T47D (cell line): ENCODE measurements at regions not wholly inside any gene's neighbourhood (a gene's known extent, or its start where the extent isn't known, plus 50 kb on each side); places are given as distances from the start of the nearest gene placed in this dataset.
"Not testable (repeated sequence)": the region's sequence is repeated elsewhere in the genome, so short reads cannot be mapped to it uniquely, and the experiment has no call there.

Experiments
- DNase-seq, 2 experiments: peaks; one replicate each; pipeline versions ENCODE4 v3.0.0 to v3.0.0-alpha.2; 2011 to 2012; ENCODE audit warnings: low read depth in 1 of 2, low spot score in 1 of 2
- JUND ChIP-seq: IDR thresholded peaks from 2 replicates; pipeline ENCODE4 v1.6.1; 2012; ENCODE audit warnings: low read depth
- in situ Hi-C: cut with HindIII; loops from 2 replicates; pipeline ENCODE4 v1.10.0; 2016; ENCODE audit warnings: low sequenced_read_pairs, low pct_unique_long_range_greater_than_20kb

DNA sequence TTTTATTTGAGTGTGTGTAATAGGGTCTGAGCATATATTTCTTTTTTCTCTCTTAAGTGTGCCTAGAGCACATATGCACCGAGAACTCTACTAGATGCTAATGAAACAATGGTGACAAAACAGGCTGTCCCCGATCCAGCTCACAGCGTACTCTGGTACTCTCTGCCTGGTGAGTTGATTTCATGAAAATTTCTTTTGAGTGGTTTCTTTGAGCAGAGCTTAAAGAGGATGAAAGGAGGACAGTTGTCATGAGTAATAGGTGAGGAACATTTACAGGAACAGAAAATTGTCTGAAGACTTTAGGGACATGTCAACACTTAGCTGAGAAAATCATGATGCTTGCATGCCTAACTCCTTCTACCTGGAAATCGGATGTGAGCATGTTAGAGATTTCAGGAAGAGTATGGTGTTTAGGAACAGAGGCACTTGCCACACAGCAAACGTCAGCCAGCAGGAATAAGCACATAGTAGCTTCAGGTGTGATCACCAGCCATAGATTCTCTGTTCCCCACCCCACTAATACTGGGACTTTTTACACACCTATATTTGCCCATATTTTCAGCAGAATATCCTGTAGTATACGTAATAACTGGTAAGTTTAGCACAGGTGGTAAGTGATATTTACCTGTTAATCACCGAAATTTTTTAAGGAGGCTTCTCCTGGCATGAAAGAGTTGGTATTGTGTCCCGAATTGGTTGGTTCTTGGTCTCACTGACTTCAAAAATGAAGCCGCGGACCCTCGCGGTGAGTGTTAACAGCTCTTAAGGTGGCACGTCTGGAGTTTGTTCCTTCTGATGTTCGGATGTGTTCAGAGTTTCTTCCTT is 111.1 kb downstream of the ZNF330 start:
- in situ Hi-C loops = no loop called here
- no peak for TF ChIP-seq JUND
- no peak for DNase-seq

- DNase-seq, in situ Hi-C loops: not testable (repeated sequence)
Observed at GRCh38 chr4:141332359-141333181, 111.9 kb downstream of the ZNF330 start.

DNA sequence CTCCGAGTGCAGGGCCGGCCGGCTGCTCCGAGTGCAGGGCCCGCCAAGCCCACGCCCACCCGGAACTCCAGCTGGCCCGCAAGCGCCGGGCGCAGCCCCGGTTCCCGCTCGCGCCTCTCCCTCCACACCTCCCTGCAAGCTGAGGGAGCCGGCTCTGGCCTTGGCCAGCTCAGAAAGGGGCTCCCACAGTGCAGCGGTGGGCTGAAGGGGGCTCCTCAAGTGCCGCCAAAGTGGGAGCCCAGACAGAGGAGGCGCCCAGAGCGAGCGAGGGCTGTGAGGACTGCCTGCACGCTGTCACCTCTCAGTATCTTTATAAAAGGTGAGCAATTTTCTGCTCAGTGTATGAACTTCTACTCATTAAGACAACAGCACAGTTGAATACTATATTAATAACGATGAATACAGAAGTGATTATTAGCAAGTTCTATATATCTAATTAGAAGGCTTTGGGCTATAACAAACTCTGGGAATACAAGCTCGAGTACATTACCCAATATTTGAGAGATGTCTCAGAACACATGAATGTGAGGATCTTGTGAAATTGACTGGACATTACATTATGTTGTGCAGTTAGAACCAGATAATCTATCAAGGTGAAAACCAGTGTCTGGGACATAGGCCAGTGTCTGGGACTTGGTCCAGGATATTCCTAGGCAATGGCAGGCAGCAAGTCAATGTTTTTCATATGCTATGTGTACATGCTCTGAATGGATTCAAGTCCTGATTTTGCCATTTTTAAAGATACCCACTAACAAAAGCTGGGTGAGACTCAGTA is 112.9 kb downstream of the ZNF330 start:
- in situ Hi-C loops, DNase-seq: not testable (repeated sequence)

- DNase-seq = no peak
- in situ Hi-C loops = no loop called here
- TF ChIP-seq JUND = no peak
Observed at GRCh38 chr4:141335166-141335565, 114.5 kb downstream of the ZNF330 start.

DNA sequence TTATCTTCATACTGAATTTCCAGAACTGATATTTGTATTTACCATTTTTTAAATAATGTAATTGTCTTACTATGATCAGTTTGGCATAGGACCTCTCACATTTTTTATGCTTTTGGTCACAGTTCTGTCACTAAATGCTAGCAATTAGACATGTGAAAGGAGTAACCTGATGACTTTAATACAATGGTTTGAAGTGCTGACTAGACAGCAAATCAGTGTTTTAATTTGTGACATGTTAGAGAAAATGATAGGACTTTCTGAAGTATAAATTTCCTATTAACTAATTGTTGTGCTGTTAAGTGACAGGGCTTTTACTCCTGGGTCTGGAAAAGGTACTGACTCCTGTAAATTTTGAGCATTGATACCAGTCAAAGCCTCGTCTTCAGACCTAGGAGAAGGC is 117.5 kb downstream of the ZNF330 start:
- in situ Hi-C loops = no loop called here
- DNase-seq = no peak
- no peak for TF ChIP-seq JUND

DNA sequence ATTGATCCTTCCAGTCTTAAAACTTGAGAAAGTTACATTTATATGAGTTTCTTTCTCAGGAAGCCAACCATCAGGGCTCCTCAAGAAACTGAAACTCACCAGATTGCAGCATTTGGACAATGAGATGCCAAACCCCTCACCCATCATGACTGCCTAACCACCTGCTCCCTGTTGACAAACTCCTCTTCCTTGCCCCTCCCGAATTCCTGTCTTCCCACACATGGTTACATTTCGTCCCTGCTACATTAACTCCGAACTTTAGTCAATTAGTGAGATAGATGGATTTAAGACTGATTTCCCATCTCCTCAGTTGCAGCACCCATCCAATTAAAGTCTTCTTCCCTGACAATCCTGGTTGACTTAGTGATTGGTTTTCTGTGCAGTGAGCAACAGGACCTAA is 118.7 kb downstream of the ZNF330 start:
- no peak for TF ChIP-seq JUND
- in situ Hi-C loops = no loop called here
- DNase-seq = no peak

DNA sequence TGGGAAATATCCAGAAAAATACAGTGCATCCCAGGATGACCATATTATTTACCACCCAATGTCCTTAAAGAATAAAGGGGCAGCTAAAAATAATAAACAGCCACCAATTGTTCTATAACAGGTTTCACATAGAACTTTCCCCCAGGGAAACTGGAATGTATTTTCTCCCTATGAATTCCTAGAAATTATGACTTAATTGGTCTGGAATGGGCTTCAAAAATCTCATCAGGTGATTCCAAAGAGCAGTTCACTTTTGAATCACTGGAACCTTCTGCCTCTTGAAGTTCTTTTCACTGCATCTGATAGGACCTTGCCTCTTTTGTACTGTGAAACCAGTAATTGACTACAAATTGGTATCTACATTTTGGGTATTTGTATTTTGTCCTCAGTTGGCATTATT is 119.3 kb downstream of the ZNF330 start:
- no peak for TF ChIP-seq JUND
- in situ Hi-C loops = no loop called here
- no peak for DNase-seq

GRCh38 chr4:141340458-141340857 is 119.8 kb downstream of the ZNF330 start:
- DNase-seq = no peak
- in situ Hi-C loops = no loop called here
- no peak for TF ChIP-seq JUND

DNA sequence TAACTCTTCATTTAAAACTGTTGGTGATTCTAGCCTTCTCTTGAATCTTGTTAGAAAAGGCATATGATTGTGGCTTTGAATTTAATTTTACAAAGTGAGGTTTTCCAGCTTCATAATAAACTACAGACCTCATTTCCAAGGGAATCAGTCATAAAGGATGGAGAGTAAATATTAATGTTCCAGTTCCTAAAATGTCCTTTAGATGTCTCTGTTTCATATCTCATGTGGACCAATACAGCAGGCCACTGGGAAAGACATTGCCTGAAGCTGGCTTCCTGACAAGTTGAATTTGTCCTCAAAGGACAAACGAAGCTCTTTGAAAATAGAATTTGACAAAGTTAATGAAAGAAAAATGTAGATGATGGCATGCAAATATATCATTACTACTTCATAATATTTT is 125.4 kb downstream of the ZNF330 start:
- in situ Hi-C loops = no loop called here
- no peak for TF ChIP-seq JUND
- DNase-seq = peak; percentile 41 to 58

GRCh38 chr4:141347684-141348083 is 127.0 kb downstream of the ZNF330 start:
- TF ChIP-seq JUND = no peak
- no peak for DNase-seq
- in situ Hi-C loops = no loop called here

DNA sequence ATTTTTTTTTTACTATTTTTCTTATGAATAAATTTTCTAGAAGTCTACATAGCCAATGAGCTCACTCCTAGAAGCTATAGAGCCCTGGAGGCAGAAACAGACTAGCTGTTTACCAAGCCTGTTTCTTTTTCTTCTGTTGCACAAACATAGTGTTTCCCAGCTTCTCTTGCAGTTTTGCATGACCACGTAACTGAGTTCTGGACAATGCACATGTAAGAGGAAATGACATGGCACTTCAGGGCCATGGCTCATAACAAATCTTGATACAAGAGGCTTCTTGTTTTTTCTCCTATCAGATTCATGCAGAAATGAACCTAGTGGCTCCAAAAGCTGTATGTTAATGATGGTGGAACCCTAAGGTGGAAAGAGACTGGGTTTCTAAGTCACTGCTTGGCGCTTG is 127.4 kb downstream of the ZNF330 start:
- DNase-seq = peak in 1 of 2 experiments; percentile 2
- in situ Hi-C loops = no loop called here
- no peak for TF ChIP-seq JUND

GRCh38 chr4:141348573-141348972 is 127.9 kb downstream of the ZNF330 start:
- no peak for DNase-seq
- in situ Hi-C loops = no loop called here
- TF ChIP-seq JUND = no peak

- DNase-seq = no peak
- in situ Hi-C loops = no loop called here
- TF ChIP-seq JUND = no peak
Observed at GRCh38 chr4:141349236-141349635, 128.5 kb downstream of the ZNF330 start.
